ENCODE measurements at regions not wholly inside any gene's neighbourhood (a gene's known extent, or its start where the extent isn't known, plus 50 kb on each side); places are given as distances from the start of the nearest gene placed in this dataset.
"Not testable (repeated sequence)": the region's sequence is repeated elsewhere in the genome, so short reads cannot be mapped to it uniquely, and the experiment has no call there.

GRCh38 chr17:33927732-33928133, 327.4 kb upstream of the CCL2 start:
- DNase-seq (ENCODE audit: extremely low read depth, low read depth, low spot score), result no peak

GRCh38 chr17:33929181-33929724, 325.8 kb upstream of the CCL2 start:
- no peak for DNase-seq (ENCODE audit: extremely low read depth, low read depth, low spot score)

- DNase-seq (ENCODE audit: extremely low read depth, low read depth, low spot score), result not testable (repeated sequence)
These were observed 323.8 kb upstream of the CCL2 start for GRCh38 chr17:33931148-33931814.

GRCh38 chr17:33932996-33933395, 322.1 kb upstream of the CCL2 start:
- DNase-seq (ENCODE audit: extremely low read depth, low read depth, low spot score), result no peak

- DNase-seq (ENCODE audit: extremely low read depth, low read depth, low spot score), result no peak
These were observed 321.5 kb upstream of the CCL2 start for GRCh38 chr17:33933576-33933975.

GRCh38 chr17:33934696-33935095, 320.4 kb upstream of the CCL2 start:
- no peak for DNase-seq (ENCODE audit: extremely low read depth, low read depth, low spot score)

- no peak for DNase-seq (ENCODE audit: extremely low read depth, low read depth, low spot score)
These were observed 319.3 kb upstream of the CCL2 start for GRCh38 chr17:33935822-33936221.

- DNase-seq (ENCODE audit: extremely low read depth, low read depth, low spot score), result no peak
These were observed 318.3 kb upstream of the CCL2 start for GRCh38 chr17:33936764-33937163.

GRCh38 chr17:33939959-33940358, 315.1 kb upstream of the CCL2 start:
- DNase-seq (ENCODE audit: extremely low read depth, low read depth, low spot score), result no peak

GRCh38 chr17:33940769-33941370, 314.2 kb upstream of the CCL2 start:
- no peak for DNase-seq (ENCODE audit: extremely low read depth, low read depth, low spot score)

GRCh38 chr17:33941744-33942143, 313.3 kb upstream of the CCL2 start:
- DNase-seq (ENCODE audit: extremely low read depth, low read depth, low spot score), result no peak

GRCh38 chr17:33942414-33942813, 312.7 kb upstream of the CCL2 start:
- DNase-seq (ENCODE audit: extremely low read depth, low read depth, low spot score), result no peak

- DNase-seq (ENCODE audit: extremely low read depth, low read depth, low spot score), result no peak
These were observed 310.7 kb upstream of the CCL2 start for GRCh38 chr17:33944412-33944811.

- no peak for DNase-seq (ENCODE audit: extremely low read depth, low read depth, low spot score)
These were observed 310.3 kb upstream of the CCL2 start for GRCh38 chr17:33944826-33945225.

- no peak for DNase-seq (ENCODE audit: extremely low read depth, low read depth, low spot score)
These were observed 309.2 kb upstream of the CCL2 start for GRCh38 chr17:33945646-33946546.

GRCh38 chr17:33947762-33948161, 307.3 kb upstream of the CCL2 start:
- no peak for DNase-seq (ENCODE audit: extremely low read depth, low read depth, low spot score)

GRCh38 chr17:33948309-33948708, 306.8 kb upstream of the CCL2 start:
- DNase-seq (ENCODE audit: extremely low read depth, low read depth, low spot score), result no peak

GRCh38 chr17:33949100-33949499, 306.0 kb upstream of the CCL2 start:
- no peak for DNase-seq (ENCODE audit: extremely low read depth, low read depth, low spot score)

- no peak for DNase-seq (ENCODE audit: extremely low read depth, low read depth, low spot score)
These were observed 305.0 kb upstream of the CCL2 start for GRCh38 chr17:33950061-33950460.

GRCh38 chr17:33952425-33952824, 302.7 kb upstream of the CCL2 start:
- DNase-seq (ENCODE audit: extremely low read depth, low read depth, low spot score), result no peak

GRCh38 chr17:33954597-33954996, 300.5 kb upstream of the CCL2 start:
- DNase-seq (ENCODE audit: extremely low read depth, low read depth, low spot score), result no peak

Data from glomerular endothelial cell (primary cell).